ENCODE measurements at regions not wholly inside any gene's neighbourhood (a gene's known extent, or its start where the extent isn't known, plus 50 kb on each side); places are given as distances from the start of the nearest gene placed in this dataset.

DNA sequence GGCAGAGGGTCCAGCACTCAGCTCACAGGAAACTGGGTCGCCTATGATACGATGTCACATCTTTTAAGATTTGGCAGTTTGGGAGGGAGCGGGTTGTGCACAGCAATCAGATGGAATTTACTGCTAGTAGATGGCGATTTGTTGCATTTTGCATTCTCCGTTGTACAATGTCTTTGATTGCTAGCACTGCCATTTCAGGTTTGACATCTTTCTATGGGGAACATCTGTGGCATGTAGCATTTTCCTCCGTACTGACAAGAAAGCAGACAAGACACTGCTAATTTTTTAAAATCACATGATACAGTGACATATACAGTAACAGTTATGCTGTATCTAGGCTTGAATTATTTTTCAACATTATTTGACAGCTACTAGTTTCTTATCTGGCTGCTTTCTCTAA is 119.7 kb upstream of the PCSK2 start:
- ATAC-seq (no peak), DNase-seq (ENCODE audit: low read depth, low spot score) (no peak), FAIRE-seq (no peak)
- H4K20me1 ChIP-seq (ENCODE audit: control insufficient read depth, insufficient read depth): no peaks in the 10 kb centered on the region
- in situ Hi-C loops (cut with MboI) (no loop called here), intact Hi-C loops (cut with micrococcal nuclease; ENCODE audit: unreplicated experiment) (no loop called here)
- 46% methylated on average over 6 of the region's 6 CpGs for WGBS (ENCODE audit: insufficient coverage, insufficient replicate concordance, low lambda C conversion rate, missing lambda C conversion rate)
- H3K9me3 ChIP-seq (replicated peaks; ENCODE audit: control insufficient read depth, insufficient read depth, low read length): no peaks in the 10 kb centered on the region
- H3K4me3 ChIP-seq: no peak overlapping the region
- SMC1A ChIA-PET (ENCODE audit: uncharacterized antibody, unreplicated experiment): no interaction called here
- no peak overlapping the region for H3K27ac ChIP-seq (ENCODE audit: control insufficient read depth, insufficient read depth)
- POLR2A ChIA-PET: no interaction called here
- RAD21 ChIA-PET (ENCODE audit: unreplicated experiment): no interaction called here
- H3K4me1 ChIP-seq (ENCODE audit: control insufficient read depth, insufficient read depth, low read length): no peaks in the 10 kb centered on the region
- H3K79me2 ChIP-seq (ENCODE audit: control insufficient read depth, insufficient read depth, low read length): no peaks in the 10 kb centered on the region
- no peak for TF ChIP-seq REST (IDR thresholded peaks at IDR 0.05; ENCODE audit: low read depth, low read length)
- no peaks in the 10 kb centered on the region for H3K27me3 ChIP-seq (replicated peaks in 1 of 2; ENCODE audit: control insufficient read depth in 2 of 2, insufficient read depth in 2 of 2, low read length in 1 of 2)
- BruUV-seq (replicated peaks): no TSS peak
- no peaks in the 10 kb centered on the region for H3K36me3 ChIP-seq (ENCODE audit: control insufficient read depth in 2 of 2, insufficient read depth in 2 of 2, low read length in 1 of 2)
- H3K4me2 ChIP-seq (ENCODE audit: control insufficient read depth, insufficient read depth): no peak overlapping the region
- CTCF ChIA-PET: no interaction called here
- no peak overlapping the region for H3K9ac ChIP-seq (ENCODE audit: control insufficient read depth, insufficient read depth, low read length)
- H2AFZ ChIP-seq (ENCODE audit: control insufficient read depth, low read depth, low read length): no peak overlapping the region

DNA sequence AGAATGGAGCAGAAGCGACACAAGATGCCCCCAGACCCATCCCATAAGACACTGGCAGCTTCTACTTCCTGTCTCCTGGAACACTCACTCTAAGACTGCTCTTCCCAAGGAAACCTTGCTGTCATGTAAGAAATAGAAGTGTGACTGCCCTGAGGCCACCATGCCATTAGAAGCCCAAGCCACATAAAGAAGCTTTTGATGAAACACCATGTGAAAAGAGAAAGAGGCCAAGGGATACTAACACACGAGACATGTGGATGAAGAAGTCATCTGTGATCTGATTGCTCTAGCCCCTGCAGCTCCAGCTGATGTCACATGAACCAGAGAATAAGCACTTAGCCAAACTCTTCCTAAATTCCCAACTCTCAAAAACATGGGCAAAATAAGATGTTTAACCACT is 117.9 kb upstream of the PCSK2 start:
- DNase-seq (ENCODE audit: low read depth, low spot score): no peak
- Histone ChIP-seq H2AFZ (ENCODE audit: control insufficient read depth, low read depth, low read length) (no peak overlapping the region), H3K27ac (ENCODE audit: control insufficient read depth, insufficient read depth) (no peak overlapping the region), H3K4me1 (ENCODE audit: control insufficient read depth, insufficient read depth, low read length) (no peaks in the 10 kb centered on the region), H3K36me3 (ENCODE audit: control insufficient read depth in 2 of 2, insufficient read depth in 2 of 2, low read length in 1 of 2) (no peaks in the 10 kb centered on the region), H3K9me3 (replicated peaks; ENCODE audit: control insufficient read depth, insufficient read depth, low read length) (no peaks in the 10 kb centered on the region), H3K4me2 (ENCODE audit: control insufficient read depth, insufficient read depth) (no peak overlapping the region), H3K27me3 (replicated peaks in 1 of 2; ENCODE audit: control insufficient read depth in 2 of 2, insufficient read depth in 2 of 2, low read length in 1 of 2) (no peaks in the 10 kb centered on the region), H4K20me1 (ENCODE audit: control insufficient read depth, insufficient read depth) (no peaks in the 10 kb centered on the region), H3K4me3 (no peak overlapping the region), H3K9ac (ENCODE audit: control insufficient read depth, insufficient read depth, low read length) (no peak overlapping the region), H3K79me2 (ENCODE audit: control insufficient read depth, insufficient read depth, low read length) (no peaks in the 10 kb centered on the region)
- ChIA-PET SMC1A (ENCODE audit: uncharacterized antibody, unreplicated experiment) (no interaction called here), RAD21 (ENCODE audit: unreplicated experiment) (no interaction called here), POLR2A (no interaction called here), CTCF (no interaction called here)
- FAIRE-seq: no peak
- ATAC-seq: no peak
- WGBS (ENCODE audit: insufficient coverage, insufficient replicate concordance, low lambda C conversion rate, missing lambda C conversion rate): 7% methylated on average over 2 of the region's 2 CpGs
- intact Hi-C loops (cut with micrococcal nuclease; ENCODE audit: unreplicated experiment): no loop called here
- in situ Hi-C loops (cut with MboI): no loop called here
- BruUV-seq (replicated peaks): no TSS peak
- TF ChIP-seq SMARCA5 (IDR thresholded peaks at IDR 0.05) (no peak), E4F1 (IDR thresholded peaks at IDR 0.05; ENCODE audit: borderline replicate concordance, partially characterized antibody) (no peak), E2F8 (IDR thresholded peaks at IDR 0.05; ENCODE audit: low read depth, partially characterized antibody) (no peak), JUNB (IDR thresholded peaks at IDR 0.05) (no peak), SRF (IDR thresholded peaks at IDR 0.05; ENCODE audit: low read depth in 2 of 2, low read length in 2 of 2) (no peak), TCF7 (IDR thresholded peaks at IDR 0.05; ENCODE audit: borderline replicate concordance) (no peak)
- TF ChIP-seq, protein P1, sequence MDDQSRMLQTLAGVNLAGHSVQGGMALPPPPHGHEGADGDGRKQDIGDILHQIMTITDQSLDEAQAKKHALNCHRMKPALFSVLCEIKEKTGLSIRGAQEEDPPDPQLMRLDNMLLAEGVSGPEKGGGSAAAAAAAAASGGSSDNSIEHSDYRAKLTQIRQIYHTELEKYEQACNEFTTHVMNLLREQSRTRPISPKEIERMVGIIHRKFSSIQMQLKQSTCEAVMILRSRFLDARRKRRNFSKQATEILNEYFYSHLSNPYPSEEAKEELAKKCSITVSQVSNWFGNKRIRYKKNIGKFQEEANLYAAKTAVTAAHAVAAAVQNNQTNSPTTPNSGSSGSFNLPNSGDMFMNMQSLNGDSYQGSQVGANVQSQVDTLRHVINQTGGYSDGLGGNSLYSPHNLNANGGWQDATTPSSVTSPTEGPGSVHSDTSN (IDR thresholded peaks at IDR 0.05; ENCODE audit: insufficient replicate concordance, low read depth, low read length): no peak
